ENCODE measurements at regions not wholly inside any gene's neighbourhood (a gene's known extent, or its start where the extent isn't known, plus 50 kb on each side); places are given as distances from the start of the nearest gene placed in this dataset.

- CTCF ChIA-PET = interaction anchor here (1.6 kb wide), 1 partner anchor 52 kb away, joined by 4 read pairs; the partner anchor contains the start of gene HNRNPU
- H3K9me3 Mint-ChIP-seq (ENCODE audit: insufficient read depth) = no peaks in the 10 kb centered on the region
- H3K4me1 Mint-ChIP-seq (ENCODE audit: low read depth) = peaks cover 8% of the 10 kb centered on the region
- H3K36me3 Mint-ChIP-seq (ENCODE audit: low read depth) = no peaks in the 10 kb centered on the region
- H3K27me3 Mint-ChIP-seq (ENCODE audit: low read depth) = peaks cover 12% of the 10 kb centered on the region
- POLR2A ChIA-PET = interaction anchor here (0.5 kb wide), 1 partner anchor 239 kb away, joined by 3 read pairs; no protein-coding TSS in a partner anchor
- no peak overlapping the region for H3K27ac Mint-ChIP-seq
- no peak for ATAC-seq
- no peak overlapping the region for H3K4me3 Mint-ChIP-seq
- DNase-seq = no peak
Observed at GRCh38 chr1:244917073-244917670, 52.8 kb upstream of the HNRNPU start.

GRCh38 chr1:244915736-244916135 lies 51.4 kb upstream of the HNRNPU start:
- Mint-ChIP-seq H3K4me1 (ENCODE audit: low read depth) (peaks cover 8% of the 10 kb centered on the region), H3K4me3 (no peak overlapping the region), H3K27ac (no peak overlapping the region), H3K36me3 (ENCODE audit: low read depth) (no peaks in the 10 kb centered on the region), H3K27me3 (ENCODE audit: low read depth) (peaks cover 12% of the 10 kb centered on the region), H3K9me3 (ENCODE audit: insufficient read depth) (no peaks in the 10 kb centered on the region)
- DNase-seq (no peak), ATAC-seq (no peak)
- ChIA-PET POLR2A (no interaction called here), CTCF (no interaction called here)

GRCh38 chr1:244914761-244915160 lies 50.4 kb upstream of the HNRNPU start:
- DNase-seq (no peak), ATAC-seq (no peak)
- Mint-ChIP-seq H3K9me3 (ENCODE audit: insufficient read depth) (no peaks in the 10 kb centered on the region), H3K4me3 (no peak overlapping the region), H3K27ac (no peak overlapping the region), H3K4me1 (ENCODE audit: low read depth) (peaks cover 8% of the 10 kb centered on the region), H3K36me3 (ENCODE audit: low read depth) (no peaks in the 10 kb centered on the region), H3K27me3 (ENCODE audit: low read depth) (peaks cover 10% of the 10 kb centered on the region)
- POLR2A ChIA-PET = no interaction called here
- CTCF ChIA-PET = no interaction called here
